Left cardiac atrium (tissue), 4 donors: ENCODE measurements at regions not wholly inside any gene's neighbourhood (a gene's known extent, or its start where the extent isn't known, plus 50 kb on each side); places are given as distances from the start of the nearest gene placed in this dataset.
"Not testable (repeated sequence)": the region's sequence is repeated elsewhere in the genome, so short reads cannot be mapped to it uniquely, and the experiment has no call there.

ENCODE experiments used
- ATAC-seq, 2 donors: fragments of 200-7000 bp; cut with Tn5 transposase; one replicate each; pipeline ENCODE4 v1.9.1; 2020; ENCODE audit warnings: mild to moderate bottlenecking in 2 of 2, moderate library complexity in 2 of 2
- DNase-seq: peaks from one replicate; pipeline ENCODE4 v3.0.0-alpha.2; 2020
- intact Hi-C, 2 donors: fragments of 100-400 bp; cut with DNase I; formaldehyde crosslinking; loops; one replicate each; pipeline versions ENCODE4 v1.14.1 to v1.15.1; 2022 to 2023
- donor health status: DM: no; HTN: yes; CAD: no.
- donor health status: DM: no; HTN: yes; CAD: no; lungs with severe emphysema.
- donor health status: DM: yes; HTN: yes; CAD: no.
- donor health status: Dilated cardiomyopathy.

DNA sequence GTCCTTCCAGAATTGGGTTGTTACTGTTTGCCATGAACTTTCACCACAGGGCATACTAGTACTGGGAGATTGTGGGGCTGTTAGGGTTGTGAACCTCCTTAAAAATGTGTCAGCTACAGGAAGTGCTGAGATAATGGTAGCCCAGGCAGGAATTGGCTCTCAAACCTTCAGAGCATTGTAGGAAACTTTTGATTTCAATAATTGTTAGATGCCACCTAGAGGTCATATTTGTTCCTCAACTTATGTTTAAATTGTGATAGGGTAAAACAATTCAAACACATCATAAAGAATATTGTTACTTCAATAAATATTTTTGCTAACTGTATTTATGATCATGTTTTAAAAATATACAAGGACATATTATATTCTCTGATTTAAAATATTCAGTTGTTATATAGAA lies 594.6 kb downstream of the ADCYAP1 start:
- intact Hi-C loops: no loop called here
- ATAC-seq (no peak), DNase-seq (no peak)

DNA sequence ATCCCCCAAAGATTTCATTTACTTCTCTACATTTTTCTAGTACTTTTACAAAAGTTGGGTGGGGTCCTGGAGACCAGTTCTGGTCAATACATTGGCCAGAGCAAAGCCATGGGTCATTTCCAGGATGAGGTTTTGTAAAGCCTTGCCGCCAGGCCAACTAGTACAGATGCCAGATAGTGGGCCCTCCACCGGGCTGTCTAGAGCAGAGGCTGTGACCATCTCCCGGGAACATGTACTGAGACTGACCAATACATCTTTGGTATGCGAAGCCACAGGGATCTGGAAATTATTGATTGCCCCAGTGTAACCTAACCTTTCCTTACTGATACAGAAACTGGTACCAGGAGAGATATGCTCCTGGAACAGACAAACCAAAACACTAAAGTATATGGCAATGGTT lies 599.2 kb downstream of the ADCYAP1 start:
- DNase-seq (no peak), ATAC-seq (no peak)
- intact Hi-C loops: no loop called here

DNA sequence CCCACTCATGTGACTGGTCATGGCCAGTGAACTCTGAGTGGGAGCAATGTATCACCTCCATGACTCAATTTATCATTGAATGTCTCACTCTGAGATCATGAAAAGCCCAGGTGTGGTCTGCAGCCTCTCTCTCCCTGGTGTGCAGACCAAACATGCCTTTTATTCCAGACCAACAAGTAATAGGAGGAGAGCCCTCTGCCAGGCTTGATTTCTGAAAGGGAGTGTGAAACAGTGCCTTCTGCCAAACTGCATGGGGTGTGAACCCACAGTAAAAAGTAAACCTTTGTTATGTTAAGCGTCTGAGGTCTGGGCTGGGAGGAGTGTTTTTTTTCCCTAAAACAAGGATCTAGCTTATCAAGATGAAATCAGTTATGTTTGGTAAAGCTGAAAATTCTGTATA lies 601.2 kb downstream of the ADCYAP1 start:
- ATAC-seq (no peak), DNase-seq (no peak)
- intact Hi-C loops: no loop called here

DNA sequence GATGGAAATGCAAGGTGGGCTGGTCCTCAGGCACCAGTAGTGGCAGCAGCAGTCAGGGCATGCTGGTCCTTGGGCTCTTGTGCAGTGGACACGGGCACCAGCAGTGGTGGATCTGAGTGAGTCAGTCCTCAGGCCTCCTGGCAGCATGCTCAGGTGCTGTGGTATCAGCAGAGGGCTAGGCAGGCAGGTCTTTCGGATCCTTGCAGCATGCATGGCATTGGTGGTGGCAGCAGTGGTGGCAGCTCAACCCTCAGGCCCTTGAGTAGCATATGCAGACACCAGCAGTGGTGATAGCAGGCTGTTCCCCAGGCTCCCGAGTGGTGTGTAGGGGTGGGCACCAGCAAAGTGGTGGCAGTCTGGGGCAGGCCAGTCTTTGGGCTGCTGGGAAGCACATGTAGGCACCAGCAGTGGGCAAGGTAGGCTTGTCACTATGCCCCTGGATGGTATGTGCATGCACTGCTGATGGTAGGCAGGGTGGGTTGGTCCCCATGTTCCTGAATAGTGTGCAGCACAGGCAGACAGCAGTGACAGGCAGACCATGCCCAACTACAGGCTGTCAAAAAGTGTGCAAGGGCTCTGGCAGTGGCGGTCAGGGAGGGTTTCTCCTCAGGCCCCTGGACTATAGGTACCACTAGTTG lies 606.0 kb downstream of the ADCYAP1 start:
- DNase-seq: no peak
- intact Hi-C loops: no loop called here
- ATAC-seq: no peak

DNA sequence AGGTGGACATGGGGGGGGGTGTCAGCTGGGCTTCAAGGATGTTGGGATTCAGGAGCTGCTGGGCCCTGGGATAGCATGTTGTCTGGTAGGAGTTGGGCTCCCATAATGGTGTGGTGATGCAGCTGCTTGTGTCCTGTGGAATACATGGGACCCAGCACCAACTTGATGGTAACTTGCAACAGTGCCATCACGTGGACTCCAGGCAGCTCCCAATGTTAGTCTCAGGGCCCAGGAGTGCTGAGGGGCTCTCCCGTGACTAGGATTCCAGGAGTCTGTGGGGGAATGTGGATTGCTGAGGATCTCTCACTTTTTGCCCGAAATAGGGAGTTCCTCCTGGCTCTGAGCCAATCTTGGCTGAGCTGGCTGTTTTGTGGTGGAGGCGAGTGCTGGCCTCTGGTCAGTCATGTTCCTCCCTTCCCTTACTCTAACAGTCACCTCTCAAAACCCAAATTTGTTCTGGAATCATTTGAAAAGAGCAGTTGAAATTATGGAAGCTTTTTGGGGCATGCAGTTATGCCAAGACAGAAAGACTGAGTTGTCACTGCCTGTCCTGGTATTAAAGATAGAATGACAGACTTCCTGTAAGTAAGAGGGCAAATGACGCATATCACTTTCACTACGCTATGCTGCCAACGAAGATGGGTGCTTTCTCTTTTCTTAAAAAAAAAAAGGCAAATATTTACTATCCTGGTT lies 607.1 kb downstream of the ADCYAP1 start:
- intact Hi-C loops: no loop called here
- ATAC-seq (no peak), DNase-seq (no peak)

DNA sequence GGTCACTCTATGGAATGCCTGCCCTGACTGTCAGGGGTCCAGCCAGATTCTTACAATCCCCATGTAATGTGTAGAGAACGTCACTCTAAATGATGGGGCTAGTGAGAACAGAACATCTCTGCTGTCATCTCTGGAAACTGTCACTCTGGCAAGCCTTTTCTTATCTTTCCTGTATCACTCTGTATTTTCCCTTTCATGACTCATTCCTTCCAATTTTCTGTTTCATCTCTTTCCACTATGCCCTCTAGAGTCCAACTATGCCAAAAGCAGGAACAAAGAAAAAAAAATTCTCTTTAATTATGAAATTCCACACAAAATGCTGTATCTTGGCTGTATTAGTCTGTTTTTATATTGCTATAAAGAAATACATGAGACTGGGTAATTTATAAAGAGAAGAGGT lies 608.8 kb downstream of the ADCYAP1 start:
- intact Hi-C loops: no loop called here
- ATAC-seq: no peak
- DNase-seq: no peak

DNA sequence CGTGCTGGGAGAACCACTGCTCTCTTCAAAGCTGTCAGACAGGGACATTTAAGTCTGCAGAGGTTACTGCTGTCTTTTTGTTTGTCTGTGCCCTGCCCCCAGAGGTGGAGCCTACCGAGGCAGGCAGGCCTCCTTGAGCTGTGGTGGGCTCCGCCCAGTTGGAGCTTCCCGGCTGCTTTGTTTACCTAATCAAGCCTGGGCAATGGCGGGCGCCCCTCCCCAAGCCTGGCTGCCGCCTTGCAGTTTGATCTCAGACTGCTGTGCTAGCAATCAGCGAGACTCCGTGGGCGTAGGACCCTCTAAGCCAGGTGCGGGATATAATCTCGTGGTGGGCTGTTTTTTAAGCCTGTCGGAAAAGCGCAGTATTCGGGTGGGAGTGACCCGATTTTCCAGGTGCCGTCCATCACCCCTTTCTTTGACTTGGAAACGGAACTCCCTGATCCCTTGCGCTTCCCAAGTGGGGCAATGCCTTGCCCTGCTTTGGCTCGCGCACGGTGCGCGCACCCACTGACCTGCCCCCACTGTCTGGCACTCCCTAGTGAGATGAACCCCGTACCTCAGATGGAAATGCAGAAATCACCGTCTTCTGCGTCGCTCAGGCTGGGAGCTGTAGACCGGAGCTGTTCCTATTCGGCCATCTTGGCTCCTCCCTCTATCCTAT lies 617.0 kb downstream of the ADCYAP1 start:
- DNase-seq, ATAC-seq, intact Hi-C loops: not testable (repeated sequence)

DNA sequence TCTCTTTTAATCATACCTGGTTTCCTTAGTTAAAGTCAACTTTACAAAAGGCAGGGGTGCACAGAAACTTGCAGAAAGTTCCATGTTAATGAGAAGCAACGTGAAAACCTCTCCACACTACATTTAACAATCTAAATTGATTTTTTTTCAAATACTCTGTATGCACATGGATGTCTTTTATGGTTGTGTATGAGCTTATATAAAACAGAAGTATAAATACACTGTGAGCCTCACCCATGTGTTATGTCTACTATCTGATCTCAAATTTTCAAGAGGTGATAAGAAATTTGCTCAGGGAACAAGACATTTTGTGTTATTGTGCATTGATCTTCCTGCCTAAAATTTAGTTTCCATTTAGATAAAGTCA lies 617.6 kb downstream of the ADCYAP1 start:
- DNase-seq (no peak), ATAC-seq (no peak)
- intact Hi-C loops: no loop called here

DNA sequence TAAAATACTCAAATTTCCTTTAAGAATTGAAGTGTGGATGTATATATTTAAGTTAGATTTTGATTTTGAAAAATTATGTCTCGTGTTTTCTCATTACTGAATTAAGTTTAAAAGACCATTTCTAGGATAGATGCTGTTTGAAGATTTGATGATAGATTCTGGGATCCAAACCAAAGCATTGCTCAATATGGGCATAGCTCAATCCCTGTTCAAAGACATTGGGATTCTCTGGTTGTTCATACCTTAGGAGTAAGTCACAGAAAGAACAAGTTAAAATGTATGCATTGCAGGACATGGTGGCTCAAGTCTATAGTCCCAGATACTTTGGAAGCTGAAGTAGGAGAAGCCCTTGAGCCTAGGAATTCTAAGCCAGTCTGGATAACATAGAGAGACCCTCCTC lies 622.3 kb downstream of the ADCYAP1 start:
- ATAC-seq (peak in 1 of 2 donors; percentile 62), DNase-seq (no peak)
- intact Hi-C loops: no loop called here

DNA sequence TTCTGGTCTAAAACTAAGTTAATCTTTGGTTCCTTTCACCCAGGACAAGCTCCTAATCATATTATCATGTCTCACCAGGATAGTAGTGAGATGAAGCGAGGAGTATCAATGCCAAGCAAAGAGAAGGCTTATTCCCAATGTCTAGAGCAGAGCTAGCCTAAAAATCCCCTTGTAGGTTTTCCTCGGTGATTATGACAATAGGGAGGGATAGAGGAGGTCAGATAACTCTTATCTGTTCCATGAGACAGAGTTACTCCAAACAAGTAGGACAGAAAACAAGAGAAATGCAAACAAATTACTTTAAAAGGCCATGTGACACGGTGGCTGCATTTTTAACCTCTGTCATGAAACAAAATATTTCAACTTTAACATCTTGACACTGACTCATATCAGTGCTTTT lies 623.1 kb downstream of the ADCYAP1 start:
- no peak for DNase-seq
- intact Hi-C loops: no loop called here

DNA sequence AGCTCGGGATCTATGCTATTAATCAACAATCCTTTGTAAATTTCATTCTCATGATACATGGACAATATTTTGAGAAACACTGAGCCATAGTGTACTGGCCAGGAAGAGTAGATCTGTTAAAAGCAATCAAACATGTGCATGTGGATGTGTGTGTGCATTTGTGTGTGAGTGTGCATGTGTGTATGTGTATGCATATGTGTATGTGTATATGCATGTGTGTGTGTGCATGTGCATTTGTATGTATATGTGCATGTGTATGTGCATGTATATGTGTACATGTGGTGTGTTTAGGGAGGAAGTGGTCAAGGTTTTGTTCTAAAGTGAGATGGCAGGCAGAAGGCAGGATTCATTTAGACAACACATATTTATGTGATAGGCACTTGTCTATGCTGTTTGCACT lies 623.8 kb downstream of the ADCYAP1 start:
- DNase-seq (no peak), ATAC-seq (no peak)
- intact Hi-C loops: no loop called here

More for the DNA sequence above, 623.1 kb downstream of the ADCYAP1 start:
- no peak for ATAC-seq

DNA sequence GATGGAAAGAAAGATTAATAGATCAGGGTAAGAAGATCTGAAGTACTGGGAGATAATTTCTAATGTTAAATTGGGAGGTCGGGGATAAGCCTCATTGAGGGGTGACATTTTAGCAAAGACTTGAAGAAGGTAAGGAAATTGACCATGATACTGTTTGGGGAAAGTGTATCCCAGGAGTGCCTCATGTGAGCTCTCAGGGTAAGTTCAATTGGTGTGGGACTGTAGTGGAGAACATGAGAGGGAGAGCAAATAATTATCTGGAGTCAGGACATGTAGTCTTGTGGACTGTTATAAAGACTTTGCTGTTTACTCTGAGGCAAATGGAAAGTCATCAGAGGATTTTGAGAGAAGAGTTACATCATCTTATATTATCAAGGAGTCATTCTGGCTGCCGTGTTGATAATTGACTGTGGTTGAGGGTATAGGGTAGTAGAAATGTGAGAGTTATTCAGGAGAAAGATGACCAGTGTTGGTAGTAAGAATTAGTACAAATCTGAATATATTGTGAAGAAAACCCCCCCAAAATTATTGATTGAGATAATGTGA lies 624.4 kb downstream of the ADCYAP1 start:
- ATAC-seq: no peak
- DNase-seq: no peak
- intact Hi-C loops: no loop called here

DNA sequence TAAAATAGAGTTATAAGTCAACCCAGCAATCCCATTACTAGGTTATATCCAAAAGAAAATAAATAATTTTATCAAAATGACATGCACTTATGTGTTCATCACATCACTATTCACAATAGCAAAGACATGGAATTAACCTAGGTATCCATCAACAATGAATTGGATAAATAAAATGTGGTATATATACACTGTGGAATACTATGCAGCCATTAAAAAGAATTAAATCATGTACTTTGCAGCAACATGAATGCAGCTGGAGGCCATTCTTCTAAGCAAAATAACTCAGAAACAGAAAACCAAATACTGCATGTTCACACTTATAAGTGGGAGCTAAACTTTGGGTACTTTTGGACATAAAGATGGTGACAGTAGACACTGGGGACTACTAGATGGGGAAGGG lies 626.0 kb downstream of the ADCYAP1 start:
- intact Hi-C loops: no loop called here
- no peak for ATAC-seq
- DNase-seq: no peak

DNA sequence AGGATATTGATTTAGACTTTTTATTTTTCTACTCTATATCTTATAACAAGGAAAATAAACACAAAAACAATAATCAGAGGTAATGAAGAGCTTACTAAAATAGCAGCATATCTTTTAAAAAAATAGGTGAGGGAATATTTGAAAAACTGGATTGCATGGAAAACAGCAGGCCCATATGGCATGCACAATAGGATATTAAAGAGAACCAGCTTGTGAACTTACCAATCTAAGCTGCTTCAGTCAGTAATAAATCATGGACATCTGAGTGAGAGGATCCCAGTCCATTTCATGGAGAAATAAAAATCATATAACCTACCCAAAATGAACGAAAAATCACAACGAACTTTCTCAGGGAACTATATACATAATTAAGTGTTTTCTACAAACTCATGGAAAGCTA lies 634.6 kb downstream of the ADCYAP1 start:
- DNase-seq (no peak), ATAC-seq (no peak)
- intact Hi-C loops: no loop called here

DNA sequence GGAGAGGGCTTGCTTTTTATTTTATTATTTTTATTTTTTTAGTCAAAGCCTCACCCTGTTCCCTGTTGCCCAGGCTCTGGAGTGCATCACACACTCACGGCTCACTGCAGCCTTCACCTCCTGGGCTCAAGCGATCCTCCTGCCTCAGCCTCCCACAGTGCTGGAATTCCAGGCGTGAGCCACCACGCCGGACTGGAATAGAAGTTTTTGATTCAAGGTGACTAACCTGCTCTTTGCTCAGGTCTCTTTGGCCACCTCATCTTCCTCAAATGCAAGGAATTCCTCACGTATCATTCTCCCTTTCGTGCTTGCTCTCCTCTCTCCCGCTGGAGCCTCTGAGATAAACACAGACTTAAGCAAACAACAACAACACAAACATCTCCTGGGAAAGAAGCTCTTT lies 636.8 kb downstream of the ADCYAP1 start:
- ATAC-seq (no peak), DNase-seq (no peak)
- intact Hi-C loops: no loop called here

DNA sequence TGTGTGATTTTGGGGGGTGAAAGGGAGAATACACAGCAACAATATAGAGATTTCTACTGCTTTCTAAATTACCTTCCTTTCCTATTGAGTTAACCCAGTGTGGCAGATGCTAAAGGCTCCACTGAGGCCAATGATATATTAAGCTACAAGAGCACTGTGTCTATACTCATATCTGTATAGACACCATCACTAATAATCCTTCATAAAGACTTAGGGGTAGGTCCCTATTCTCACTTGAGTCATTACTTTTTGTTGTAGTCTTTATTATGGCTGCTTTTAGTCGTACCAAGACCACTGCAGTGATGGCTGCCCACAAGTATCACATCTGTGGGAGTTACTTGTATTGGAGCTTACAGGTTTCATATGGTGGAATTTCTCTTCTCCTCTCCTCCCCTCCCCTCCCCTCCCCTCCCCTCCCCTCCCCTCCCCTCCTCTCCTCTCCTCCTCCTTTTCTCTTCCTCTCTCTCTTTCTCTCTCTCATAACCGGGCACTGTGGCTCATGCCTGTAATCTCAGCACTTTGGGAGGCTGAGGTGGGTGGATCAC lies 637.6 kb downstream of the ADCYAP1 start:
- intact Hi-C loops: no loop called here
- DNase-seq (no peak), ATAC-seq (no peak)

DNA sequence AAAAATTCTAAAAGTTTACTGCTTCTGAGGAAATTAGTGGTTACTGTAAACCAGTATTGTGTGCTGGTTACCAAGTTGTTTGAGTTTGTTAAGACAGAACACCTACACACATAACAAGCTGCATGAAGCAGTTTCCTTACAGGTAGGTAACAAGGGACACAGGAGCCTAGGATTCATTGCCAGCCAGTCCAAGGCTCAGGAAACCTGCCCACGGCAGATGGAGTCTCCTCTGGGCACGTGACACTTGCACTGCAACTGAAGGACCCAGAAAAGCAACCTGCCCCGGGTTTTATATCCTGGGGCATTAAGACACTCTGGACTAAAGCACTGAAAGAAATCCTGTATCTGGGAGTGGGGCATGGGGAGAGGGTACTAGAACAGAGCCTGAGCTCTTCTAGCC lies 639.3 kb downstream of the ADCYAP1 start:
- ATAC-seq: no peak
- no peak for DNase-seq
- intact Hi-C loops: no loop called here

DNA sequence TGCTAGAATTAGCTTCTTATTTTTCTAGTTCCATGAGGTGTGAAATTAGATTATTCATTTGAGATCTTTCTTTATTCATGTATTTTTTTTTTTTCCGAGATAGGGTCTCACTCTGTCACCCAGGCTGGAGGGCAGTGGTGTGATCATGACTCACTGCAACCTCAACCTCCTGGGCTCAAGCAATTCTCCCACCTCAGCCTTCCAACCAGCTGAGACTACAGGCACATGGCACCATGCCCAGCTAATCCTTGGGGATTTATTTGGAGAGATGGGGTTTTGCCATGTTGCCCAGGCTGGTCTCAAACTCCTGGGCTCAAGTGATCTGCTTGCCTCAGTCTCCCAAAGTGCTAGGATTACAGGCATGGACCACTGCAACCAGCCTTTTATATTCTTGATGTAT lies 653.0 kb downstream of the ADCYAP1 start:
- intact Hi-C loops, DNase-seq, ATAC-seq: not testable (repeated sequence)

DNA sequence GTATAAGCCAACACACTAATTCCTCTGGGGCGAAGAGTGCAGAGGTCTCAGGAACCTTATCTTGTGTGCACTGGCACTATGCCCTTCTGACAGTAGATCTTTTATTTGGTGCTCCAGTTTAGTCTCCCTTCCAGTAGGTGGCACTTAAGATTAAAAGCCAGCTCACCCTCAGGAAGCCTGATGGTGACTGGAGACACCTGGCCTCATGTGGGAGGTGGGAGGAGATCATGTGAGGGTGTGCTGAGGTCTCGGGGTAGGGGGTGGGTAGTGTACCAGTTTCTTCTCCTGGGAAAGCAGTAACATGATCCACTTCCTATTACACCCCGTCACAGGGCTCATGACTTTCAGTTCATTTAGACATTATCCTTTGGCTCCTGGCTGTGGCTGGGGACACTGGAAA lies 654.9 kb downstream of the ADCYAP1 start:
- ATAC-seq (no peak), DNase-seq (no peak)
- intact Hi-C loops: no loop called here

DNA sequence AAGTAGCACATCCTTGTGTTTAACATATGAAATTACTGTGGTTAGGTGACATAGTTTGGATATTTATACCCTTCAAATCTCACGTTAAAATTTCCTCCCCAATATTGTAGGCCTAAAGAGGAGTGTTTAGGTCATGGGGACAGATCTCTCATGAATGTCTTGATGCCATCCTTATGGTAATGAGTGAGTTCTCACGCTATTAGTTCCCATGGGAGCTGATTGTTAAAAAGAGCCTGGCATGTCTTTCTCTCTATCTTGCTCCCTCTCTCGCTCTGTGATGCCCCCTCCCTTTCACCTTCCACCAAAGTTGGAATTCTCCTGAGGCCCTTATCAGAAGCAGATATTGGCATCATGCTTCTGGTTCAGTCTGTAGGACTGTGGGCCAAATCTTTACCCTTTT lies 660.1 kb downstream of the ADCYAP1 start:
- DNase-seq (no peak), ATAC-seq (no peak)
- intact Hi-C loops: no loop called here
